ENCODE measurements at regions not wholly inside any gene's neighbourhood (a gene's known extent, or its start where the extent isn't known, plus 50 kb on each side); places are given as distances from the start of the nearest gene placed in this dataset.
A peak's percentile ranks its signal among the peaks of the same experiment; 100 is the strongest.
"Not testable (repeated sequence)": the region's sequence is repeated elsewhere in the genome, so short reads cannot be mapped to it uniquely, and the experiment has no call there.

- peak; percentile 47 for DNase-seq
Observed at GRCh38 chr6:77324866-77325265, 138.4 kb downstream of the HTR1B start.

GRCh38 chr6:77322604-77323003 lies 140.7 kb downstream of the HTR1B start:
- peak; percentile 2 for DNase-seq

- no peak for DNase-seq
Observed at GRCh38 chr6:77318256-77318655, 145.0 kb downstream of the HTR1B start.

- no peak for DNase-seq
Observed at GRCh38 chr6:77313595-77313994, 149.7 kb downstream of the HTR1B start.

GRCh38 chr6:77299931-77300330 lies 163.4 kb downstream of the HTR1B start:
- DNase-seq = no peak

- no peak for DNase-seq
Observed at GRCh38 chr6:77298283-77298682, 165.0 kb downstream of the HTR1B start.

- DNase-seq = no peak
Observed at GRCh38 chr6:77292564-77293546, 170.4 kb downstream of the HTR1B start.

GRCh38 chr6:77290798-77291197 lies 172.5 kb downstream of the HTR1B start:
- no peak for DNase-seq

GRCh38 chr6:77286541-77286940 lies 176.8 kb downstream of the HTR1B start:
- no peak for DNase-seq

- DNase-seq = no peak
Observed at GRCh38 chr6:77273929-77274328, 189.4 kb downstream of the HTR1B start.

- no peak for DNase-seq
Observed at GRCh38 chr6:77264970-77265369, 198.3 kb downstream of the HTR1B start.

GRCh38 chr6:77263003-77263402 lies 200.3 kb downstream of the HTR1B start:
- DNase-seq = no peak

GRCh38 chr6:77251801-77252200 lies 211.5 kb downstream of the HTR1B start:
- not testable (repeated sequence) for DNase-seq

GRCh38 chr6:77249560-77249959 lies 213.7 kb downstream of the HTR1B start:
- DNase-seq = no peak

GRCh38 chr6:77245026-77245425 lies 218.3 kb downstream of the HTR1B start:
- DNase-seq = no peak

GRCh38 chr6:77231438-77232305 lies 231.6 kb downstream of the HTR1B start:
- DNase-seq = no peak

GRCh38 chr6:77228279-77228678 lies 235.0 kb downstream of the HTR1B start:
- no peak for DNase-seq

- no peak for DNase-seq
Observed at GRCh38 chr6:77217896-77218295, 245.4 kb downstream of the HTR1B start.

GRCh38 chr6:77205936-77206335 lies 257.4 kb downstream of the HTR1B start:
- DNase-seq = no peak

GRCh38 chr6:77204555-77204954 lies 258.7 kb downstream of the HTR1B start:
- no peak for DNase-seq

GRCh38 chr6:77183447-77183846 lies 279.8 kb downstream of the HTR1B start:
- no peak for DNase-seq

GRCh38 chr6:77181749-77182148 lies 281.5 kb downstream of the HTR1B start:
- no peak for DNase-seq

GRCh38 chr6:77180326-77180725 lies 283.0 kb downstream of the HTR1B start:
- DNase-seq = no peak

Measured in skin of body (tissue), 1 donor.